Osteocyte (in vitro differentiated cells): ENCODE measurements at regions not wholly inside any gene's neighbourhood (a gene's known extent, or its start where the extent isn't known, plus 50 kb on each side); places are given as distances from the start of the nearest gene placed in this dataset.
A peak's percentile ranks its signal among the peaks of the same experiment; 100 is the strongest.

Experiments
- DNase-seq: peaks from one replicate; pipeline ENCODE4 v3.0.0; 2021; ENCODE audit warnings: mixed read lengths; ENCODE audit not compliant: unreplicated experiment; ENCODE audit errors: extremely low spot score
- H3K27ac Mint-ChIP-seq: one replicate; pipeline ENCODE4 v1.8.0; 2021; ENCODE audit warnings: mild to moderate bottlenecking, mixed read lengths; ENCODE audit not compliant: unreplicated experiment
- H3K27me3 Mint-ChIP-seq: one replicate; pipeline ENCODE4 v1.8.0; 2021; ENCODE audit warnings: mixed read lengths; ENCODE audit not compliant: unreplicated experiment
- H3K36me3 Mint-ChIP-seq: one replicate; pipeline ENCODE4 v1.8.0; 2021; ENCODE audit warnings: mixed read lengths; ENCODE audit not compliant: unreplicated experiment
- H3K4me1 Mint-ChIP-seq: one replicate; pipeline ENCODE4 v1.8.0; 2021; ENCODE audit warnings: mixed read lengths; ENCODE audit not compliant: unreplicated experiment
- H3K4me3 Mint-ChIP-seq: one replicate; pipeline ENCODE4 v1.8.0; 2021; ENCODE audit warnings: mild to moderate bottlenecking, moderate library complexity, mixed read lengths; ENCODE audit not compliant: unreplicated experiment
- H3K9me3 Mint-ChIP-seq: one replicate; pipeline ENCODE4 v1.8.0; 2021; ENCODE audit warnings: mixed read lengths; ENCODE audit not compliant: unreplicated experiment
- TF ChIP-seq, protein P1 (sequence below): fragments of 200-600 bp; sonication (generic); IDR thresholded peaks from 2 replicates; pipeline ENCODE4 v1.5.0; 2021; ENCODE audit warnings: antibody characterized with exemption, mild to moderate bottlenecking, moderate library complexity

DNA sequence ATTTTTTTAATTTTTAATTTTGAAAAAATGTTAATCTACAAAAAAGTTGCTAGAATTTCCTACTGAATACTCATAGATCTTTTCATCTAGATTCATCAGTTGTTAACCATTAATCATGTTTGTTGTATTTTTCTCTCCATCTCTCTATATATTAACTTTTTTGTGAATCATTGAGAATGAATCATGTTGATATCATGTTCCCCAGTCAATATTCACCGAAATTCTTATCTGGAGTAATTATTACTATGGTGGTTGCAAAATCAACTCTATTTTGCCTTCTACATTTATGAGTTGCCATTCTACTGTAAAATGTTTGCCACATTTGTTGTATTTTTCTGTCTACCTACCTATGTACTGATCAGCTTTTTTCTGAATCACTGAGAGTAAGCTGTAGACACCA lies 154.0 kb downstream of the SPP2 start:
- TF ChIP-seq, protein P1, sequence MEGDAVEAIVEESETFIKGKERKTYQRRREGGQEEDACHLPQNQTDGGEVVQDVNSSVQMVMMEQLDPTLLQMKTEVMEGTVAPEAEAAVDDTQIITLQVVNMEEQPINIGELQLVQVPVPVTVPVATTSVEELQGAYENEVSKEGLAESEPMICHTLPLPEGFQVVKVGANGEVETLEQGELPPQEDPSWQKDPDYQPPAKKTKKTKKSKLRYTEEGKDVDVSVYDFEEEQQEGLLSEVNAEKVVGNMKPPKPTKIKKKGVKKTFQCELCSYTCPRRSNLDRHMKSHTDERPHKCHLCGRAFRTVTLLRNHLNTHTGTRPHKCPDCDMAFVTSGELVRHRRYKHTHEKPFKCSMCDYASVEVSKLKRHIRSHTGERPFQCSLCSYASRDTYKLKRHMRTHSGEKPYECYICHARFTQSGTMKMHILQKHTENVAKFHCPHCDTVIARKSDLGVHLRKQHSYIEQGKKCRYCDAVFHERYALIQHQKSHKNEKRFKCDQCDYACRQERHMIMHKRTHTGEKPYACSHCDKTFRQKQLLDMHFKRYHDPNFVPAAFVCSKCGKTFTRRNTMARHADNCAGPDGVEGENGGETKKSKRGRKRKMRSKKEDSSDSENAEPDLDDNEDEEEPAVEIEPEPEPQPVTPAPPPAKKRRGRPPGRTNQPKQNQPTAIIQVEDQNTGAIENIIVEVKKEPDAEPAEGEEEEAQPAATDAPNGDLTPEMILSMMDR = no peak
- peaks cover 2% of the 10 kb centered on the region for H3K36me3 Mint-ChIP-seq

GRCh38 chr2:234203135-234203984 lies 152.9 kb downstream of the SPP2 start:
- Mint-ChIP-seq H3K27ac (peak overlapping the region; percentile 98), H3K4me3 (peak overlapping the region; percentile 46), H3K9me3 (no peaks in the 10 kb centered on the region), H3K36me3 (peaks cover 2% of the 10 kb centered on the region), H3K4me1 (peaks cover 11% of the 10 kb centered on the region), H3K27me3 (no peaks in the 10 kb centered on the region)
- no peak for DNase-seq
- TF ChIP-seq, protein P1 = no peak

More for the DNA sequence above, 154.0 kb downstream of the SPP2 start:
- no peaks in the 10 kb centered on the region for H3K27me3 Mint-ChIP-seq
- H3K9me3 Mint-ChIP-seq = no peaks in the 10 kb centered on the region
- DNase-seq = no peak
- peaks cover 11% of the 10 kb centered on the region for H3K4me1 Mint-ChIP-seq
- H3K27ac Mint-ChIP-seq = peak overlapping the region; percentile 98
- no peak overlapping the region for H3K4me3 Mint-ChIP-seq

- no peaks in the 10 kb centered on the region for H3K9me3 Mint-ChIP-seq
- H3K27me3 Mint-ChIP-seq = peaks cover 2% of the 10 kb centered on the region
- H3K36me3 Mint-ChIP-seq = peaks cover 2% of the 10 kb centered on the region
- peaks cover 11% of the 10 kb centered on the region for H3K4me1 Mint-ChIP-seq
- TF ChIP-seq, protein P1 = no peak
- peak overlapping the region; percentile 46 for H3K4me3 Mint-ChIP-seq
- H3K27ac Mint-ChIP-seq = peak overlapping the region; percentile 98
- no peak for DNase-seq
These were observed 152.1 kb downstream of the SPP2 start for GRCh38 chr2:234202601-234203000.

- Mint-ChIP-seq H3K27ac (no peak overlapping the region), H3K27me3 (peaks cover 5% of the 10 kb centered on the region), H3K36me3 (peaks cover 2% of the 10 kb centered on the region), H3K9me3 (no peaks in the 10 kb centered on the region), H3K4me1 (peaks cover 11% of the 10 kb centered on the region), H3K4me3 (no peak overlapping the region)
- no peak for DNase-seq
- TF ChIP-seq, protein P1 = no peak
These were observed 149.5 kb downstream of the SPP2 start for GRCh38 chr2:234199996-234200395.

GRCh38 chr2:234198976-234199375 lies 148.5 kb downstream of the SPP2 start:
- no peak for DNase-seq
- Mint-ChIP-seq H3K9me3 (no peaks in the 10 kb centered on the region), H3K36me3 (peaks cover 2% of the 10 kb centered on the region), H3K4me1 (peaks cover 11% of the 10 kb centered on the region), H3K27ac (no peak overlapping the region), H3K27me3 (peaks cover 8% of the 10 kb centered on the region), H3K4me3 (no peak overlapping the region)
- TF ChIP-seq, protein P1 = no peak
